Subcutaneous abdominal adipose tissue (tissue), 5 donors: ENCODE measurements at regions not wholly inside any gene's neighbourhood (a gene's known extent, or its start where the extent isn't known, plus 50 kb on each side); places are given as distances from the start of the nearest gene placed in this dataset.

Source experiments
- H3K27ac ChIP-seq: one replicate; pipeline ENCODE4 v1.7.0; 2013; ENCODE audit warnings: low read depth, mild to moderate bottlenecking, inconsistent platforms, low read length, moderate library complexity
- H3K27me3 ChIP-seq, 5 donors: one replicate each; pipeline ENCODE4 v1.7.0; 2013; ENCODE audit warnings: low read length in 5 of 5, inconsistent platforms in 1 of 5; ENCODE audit not compliant: control insufficient read depth in 5 of 5, insufficient read depth in 4 of 5
- H3K36me3 ChIP-seq, 5 donors: one replicate each; pipeline ENCODE4 v1.7.0; 2013; ENCODE audit warnings: low read length in 5 of 5; ENCODE audit not compliant: control insufficient read depth in 5 of 5, insufficient read depth in 5 of 5
- H3K4me1 ChIP-seq, 5 donors: one replicate each; pipeline ENCODE4 v1.7.0; 2013; ENCODE audit warnings: low read length in 5 of 5, mild to moderate bottlenecking in 3 of 5, moderate library complexity in 1 of 5; ENCODE audit not compliant: control insufficient read depth in 5 of 5, insufficient read depth in 5 of 5
- H3K4me3 ChIP-seq, 5 donors: one replicate each; pipeline ENCODE4 v1.7.0; 2013; ENCODE audit warnings: low read length in 5 of 5, low read depth in 1 of 5
- H3K9ac ChIP-seq, 5 donors: one replicate each; pipeline ENCODE4 v1.7.0; 2013; ENCODE audit warnings: low read length in 5 of 5, mild to moderate bottlenecking in 4 of 5, moderate library complexity in 3 of 5
- H3K9me3 ChIP-seq, 5 donors: one replicate each; pipeline ENCODE4 v1.7.0; 2013; ENCODE audit warnings: low read length in 5 of 5; ENCODE audit not compliant: control insufficient read depth in 5 of 5
- donor health status: healthy.
- donor health status: healthy.
- donor health status: healthy.
- donor health status: healthy.
- donor health status: healthy.

- no peaks in the 10 kb centered on the region for H3K9me3 ChIP-seq
- H3K9ac ChIP-seq = no peak overlapping the region
- no peak overlapping the region for H3K4me3 ChIP-seq
- peaks cover 0 to 9% (median 6%) of the 10 kb centered on the region in 5 donors for H3K4me1 ChIP-seq
- H3K27ac ChIP-seq = no peak overlapping the region
- H3K36me3 ChIP-seq = no peaks in the 10 kb centered on the region
- H3K27me3 ChIP-seq = peaks cover 5 to 14% (median 11%) of the 10 kb centered on the region in 5 donors
Measured at GRCh38 chr19:32223106-32223505, 122.3 kb upstream of the ZNF507 start.

- peak overlapping the region in 3 of 5 donors; percentile 41 to 52 (median 49) for H3K4me3 ChIP-seq
Measured at GRCh38 chr19:32223595-32224370, 121.6 kb upstream of the ZNF507 start.

GRCh38 chr19:32224371-32225244 is 120.8 kb upstream of the ZNF507 start:
- peaks cover 5 to 20% (median 13%) of the 10 kb centered on the region in 5 donors for H3K27me3 ChIP-seq
- peak overlapping the region in 2 of 5 donors; percentile 56 to 62 for H3K9ac ChIP-seq
- H3K4me1 ChIP-seq = peaks cover 0 to 9% (median 6%) of the 10 kb centered on the region in 5 donors
- H3K36me3 ChIP-seq = no peaks in the 10 kb centered on the region
- peak overlapping the region in 4 of 5 donors; percentile 41 to 52 (median 46) for H3K4me3 ChIP-seq
- H3K9me3 ChIP-seq = no peaks in the 10 kb centered on the region
- H3K27ac ChIP-seq = no peak overlapping the region

More at GRCh38 chr19:32223595-32224370, 121.6 kb upstream of the ZNF507 start:
- H3K9me3 ChIP-seq = no peaks in the 10 kb centered on the region
- H3K36me3 ChIP-seq = no peaks in the 10 kb centered on the region
- peaks cover 5 to 14% (median 13%) of the 10 kb centered on the region in 5 donors for H3K27me3 ChIP-seq
- no peak overlapping the region for H3K27ac ChIP-seq
- peaks cover 0 to 9% (median 6%) of the 10 kb centered on the region in 5 donors for H3K4me1 ChIP-seq
- peak overlapping the region in 1 of 5 donors; percentile 62 for H3K9ac ChIP-seq

- H3K9ac ChIP-seq = no peak overlapping the region
- H3K27me3 ChIP-seq = peaks cover 7 to 39% (median 22%) of the 10 kb centered on the region in 5 donors
Measured at GRCh38 chr19:32227561-32228165, 117.7 kb upstream of the ZNF507 start.

GRCh38 chr19:32230441-32230840 is 115.0 kb upstream of the ZNF507 start:
- peaks cover 2 to 33% (median 15%) of the 10 kb centered on the region in 5 donors for H3K27me3 ChIP-seq
- no peak overlapping the region for H3K27ac ChIP-seq
- no peaks in the 10 kb centered on the region for H3K9me3 ChIP-seq
- no peaks in the 10 kb centered on the region for H3K4me1 ChIP-seq
- H3K9ac ChIP-seq = no peak overlapping the region
- H3K36me3 ChIP-seq = no peaks in the 10 kb centered on the region
- H3K4me3 ChIP-seq = no peak overlapping the region

More at GRCh38 chr19:32227561-32228165, 117.7 kb upstream of the ZNF507 start:
- Histone ChIP-seq H3K27ac (no peak overlapping the region), H3K4me3 (no peak overlapping the region), H3K4me1 (peaks cover 0 to 9% (median 6%) of the 10 kb centered on the region in 5 donors), H3K36me3 (no peaks in the 10 kb centered on the region), H3K9me3 (no peaks in the 10 kb centered on the region)

- H3K9me3 ChIP-seq = no peaks in the 10 kb centered on the region
- H3K4me1 ChIP-seq = no peaks in the 10 kb centered on the region
- H3K36me3 ChIP-seq = no peaks in the 10 kb centered on the region
- H3K4me3 ChIP-seq = no peak overlapping the region
- H3K27ac ChIP-seq = no peak overlapping the region
- no peak overlapping the region for H3K9ac ChIP-seq
- peaks cover 2 to 32% (median 15%) of the 10 kb centered on the region in 5 donors for H3K27me3 ChIP-seq
Measured at GRCh38 chr19:32231020-32231419, 114.4 kb upstream of the ZNF507 start.

- Histone ChIP-seq H3K27me3 (peaks cover 2 to 32% (median 15%) of the 10 kb centered on the region in 5 donors), H3K9me3 (no peaks in the 10 kb centered on the region), H3K27ac (no peak overlapping the region), H3K36me3 (no peaks in the 10 kb centered on the region), H3K9ac (no peak overlapping the region), H3K4me1 (no peaks in the 10 kb centered on the region), H3K4me3 (no peak overlapping the region)
Measured at GRCh38 chr19:32231691-32232090, 113.7 kb upstream of the ZNF507 start.

GRCh38 chr19:32232449-32232848 is 113.0 kb upstream of the ZNF507 start:
- Histone ChIP-seq H3K9ac (no peak overlapping the region), H3K27ac (no peak overlapping the region), H3K9me3 (no peaks in the 10 kb centered on the region), H3K4me1 (no peaks in the 10 kb centered on the region), H3K36me3 (no peaks in the 10 kb centered on the region), H3K27me3 (peaks cover 2 to 32% (median 15%) of the 10 kb centered on the region in 5 donors), H3K4me3 (no peak overlapping the region)

- H3K9ac ChIP-seq = no peak overlapping the region
- H3K9me3 ChIP-seq = no peaks in the 10 kb centered on the region
- H3K4me1 ChIP-seq = no peaks in the 10 kb centered on the region
- H3K4me3 ChIP-seq = no peak overlapping the region
- no peaks in the 10 kb centered on the region for H3K36me3 ChIP-seq
- H3K27me3 ChIP-seq = peaks cover 2 to 32% (median 15%) of the 10 kb centered on the region in 5 donors
- no peak overlapping the region for H3K27ac ChIP-seq
Measured at GRCh38 chr19:32233091-32233490, 112.3 kb upstream of the ZNF507 start.
